MG63 (cell line): ENCODE measurements at regions not wholly inside any gene's neighbourhood (a gene's known extent, or its start where the extent isn't known, plus 50 kb on each side); places are given as distances from the start of the nearest gene placed in this dataset.
A peak's percentile ranks its signal among the peaks of the same experiment; 100 is the strongest.

Experiments
- DNase-seq: peaks from one replicate; pipeline ENCODE4 v3.0.0-alpha.2; 2020
- H3K27me3 ChIP-seq: fragments of 250-450 bp; sonication (Bioruptor Pico); 2 replicates; pipeline ENCODE4 v1.5.1; 2020; ENCODE audit warnings: mild to moderate bottlenecking, moderate library complexity
- H3K36me3 ChIP-seq: fragments of 250-450 bp; sonication (Bioruptor Pico); 2 replicates; pipeline ENCODE4 v1.5.1; 2020; ENCODE audit warnings: mild to moderate bottlenecking, moderate library complexity
- H3K4me3 ChIP-seq: fragments of 250-450 bp; sonication (Bioruptor Pico); 2 replicates; pipeline ENCODE4 v1.5.1; 2020; ENCODE audit warnings: mild to moderate bottlenecking, moderate library complexity
- H3K9me3 ChIP-seq: fragments of 250-450 bp; sonication (Bioruptor Pico); 2 replicates; pipeline ENCODE4 v1.5.1; 2020; ENCODE audit warnings: mild to moderate bottlenecking, moderate library complexity

DNA sequence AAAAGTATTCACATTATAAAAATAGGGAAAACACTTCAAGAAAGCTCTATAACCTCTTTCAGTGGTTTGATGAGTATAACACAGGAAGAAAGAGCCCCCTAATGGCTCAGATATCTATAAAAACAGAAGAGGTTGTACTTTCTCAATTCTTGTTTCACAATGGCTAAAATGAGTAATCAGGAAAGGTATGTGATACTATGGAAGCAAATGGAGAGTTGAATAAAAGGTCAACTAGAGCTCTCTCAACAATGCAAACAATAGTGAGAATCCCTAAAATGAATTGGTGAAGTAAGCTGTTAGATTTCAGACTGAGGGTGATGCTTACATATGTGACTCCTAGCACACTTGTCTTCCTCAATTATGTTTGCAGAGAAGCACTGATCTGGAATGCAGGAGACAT, 584.6 kb upstream of the CDH18 start:
- no peak for DNase-seq
- H3K4me3 ChIP-seq = no peak overlapping the region
- H3K36me3 ChIP-seq = no peaks in the 10 kb centered on the region
- no peaks in the 10 kb centered on the region for H3K9me3 ChIP-seq
- no peaks in the 10 kb centered on the region for H3K27me3 ChIP-seq

DNA sequence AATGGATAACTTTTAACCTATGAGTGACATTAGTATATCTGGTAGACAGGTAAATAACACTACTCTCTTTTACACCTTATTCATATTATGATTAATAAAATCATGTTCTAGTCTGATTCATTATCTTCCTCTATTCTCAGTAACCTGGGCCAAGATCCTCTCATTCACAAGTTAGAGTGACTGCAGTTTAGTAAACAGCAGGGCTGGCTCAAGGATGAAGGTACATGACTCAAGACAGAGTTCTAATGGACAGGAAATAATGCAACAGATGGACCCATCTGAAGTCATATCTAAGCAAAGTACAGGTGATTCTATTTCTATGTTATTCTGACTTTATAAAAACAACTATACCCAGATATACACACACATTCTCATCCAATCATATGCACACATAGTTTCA, 582.5 kb upstream of the CDH18 start:
- no peaks in the 10 kb centered on the region for H3K27me3 ChIP-seq
- DNase-seq = peak; percentile 3
- H3K36me3 ChIP-seq = no peaks in the 10 kb centered on the region
- H3K4me3 ChIP-seq = no peak overlapping the region
- H3K9me3 ChIP-seq = no peaks in the 10 kb centered on the region

DNA sequence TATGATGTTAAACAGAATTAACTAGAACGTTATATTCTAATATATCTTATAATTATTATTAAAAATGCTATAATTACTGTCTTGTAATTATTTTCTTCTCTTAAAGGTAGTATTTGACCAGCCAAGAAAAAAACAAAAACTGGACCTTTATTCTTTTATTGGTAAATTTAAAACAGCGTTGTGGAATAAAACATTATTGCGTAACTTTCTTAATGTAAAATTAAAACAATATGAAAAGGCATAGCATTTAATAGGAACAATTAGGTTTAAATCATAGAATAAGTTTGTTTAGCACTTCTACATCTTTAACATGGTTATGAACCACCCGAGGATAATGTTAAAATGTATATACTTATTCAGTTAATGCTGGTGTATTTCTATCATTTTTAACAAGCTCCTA, 574.5 kb upstream of the CDH18 start:
- DNase-seq = no peak
- no peaks in the 10 kb centered on the region for H3K9me3 ChIP-seq
- no peaks in the 10 kb centered on the region for H3K27me3 ChIP-seq
- no peak overlapping the region for H3K4me3 ChIP-seq
- H3K36me3 ChIP-seq = no peaks in the 10 kb centered on the region

DNA sequence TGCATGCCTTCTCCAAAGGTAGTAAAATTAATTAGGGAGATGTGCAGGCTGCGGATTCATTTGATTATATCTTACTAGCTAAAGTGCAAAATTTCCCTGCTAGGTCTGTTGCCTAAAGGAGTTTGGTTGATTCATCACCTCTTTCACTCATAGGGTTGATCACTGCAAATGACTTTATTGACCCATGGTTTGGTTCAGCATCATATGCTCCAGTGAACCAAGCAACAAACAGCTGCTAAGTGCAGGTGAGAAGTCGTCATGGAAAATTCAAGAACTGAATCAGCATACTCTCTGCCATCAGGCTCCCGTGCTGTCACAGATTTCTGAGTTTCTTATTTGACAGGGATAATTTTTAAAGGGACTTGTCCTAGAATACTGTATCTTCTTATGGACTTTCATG, 571.8 kb upstream of the CDH18 start:
- no peak overlapping the region for H3K4me3 ChIP-seq
- no peaks in the 10 kb centered on the region for H3K36me3 ChIP-seq
- no peaks in the 10 kb centered on the region for H3K27me3 ChIP-seq
- DNase-seq = no peak
- no peaks in the 10 kb centered on the region for H3K9me3 ChIP-seq

DNA sequence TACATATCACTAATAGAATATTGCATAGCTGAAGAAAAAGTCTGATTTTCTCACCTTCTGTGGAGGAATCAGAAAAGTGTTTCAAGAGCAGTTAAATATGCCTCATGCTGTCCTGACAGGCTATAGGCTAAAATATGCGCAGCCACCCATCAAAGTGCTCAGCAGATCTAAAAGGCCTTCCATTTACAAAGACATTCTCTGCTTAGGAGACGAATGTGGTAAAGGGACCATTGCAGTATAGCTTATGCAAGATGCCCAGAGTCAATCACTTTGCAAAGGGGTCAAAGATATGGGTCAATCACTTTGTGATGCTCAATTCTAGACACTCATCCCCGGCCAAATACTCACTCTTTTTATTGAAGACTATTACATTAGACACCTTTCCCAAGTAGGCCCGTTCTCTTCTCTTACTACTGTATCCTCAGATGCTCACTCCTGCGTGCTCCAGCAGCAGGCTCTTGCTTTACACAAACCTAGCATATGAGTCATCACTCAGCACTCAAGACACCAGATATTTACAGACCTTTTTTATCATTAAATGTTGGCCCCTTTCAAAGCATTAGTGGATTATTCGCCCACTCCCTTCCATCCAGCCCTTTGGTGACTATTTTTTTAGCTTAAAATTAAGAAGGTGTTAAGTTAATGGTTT, 568.2 kb upstream of the CDH18 start:
- Histone ChIP-seq H3K4me3 (no peak overlapping the region), H3K27me3 (no peaks in the 10 kb centered on the region), H3K9me3 (no peaks in the 10 kb centered on the region), H3K36me3 (no peaks in the 10 kb centered on the region)
- DNase-seq = peak; percentile 16

DNA sequence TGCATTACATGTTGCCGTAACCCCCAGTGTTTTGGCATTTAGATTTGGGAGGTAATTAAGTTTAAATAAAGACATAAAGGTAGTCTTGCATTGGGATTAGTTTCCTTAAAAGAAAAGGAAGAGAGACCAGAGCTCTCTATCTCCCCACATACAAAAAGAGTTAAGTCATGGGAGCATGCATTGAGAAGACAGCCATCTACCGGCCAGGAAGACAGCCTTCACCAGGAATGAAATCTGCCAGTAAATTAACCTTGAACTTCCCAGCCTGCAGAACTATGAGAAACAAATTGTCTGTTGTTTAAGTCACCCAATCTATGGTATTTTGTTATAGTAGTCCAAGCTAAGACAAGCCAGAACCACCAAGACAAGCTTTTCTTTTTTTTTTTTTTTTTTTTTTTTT, 567.0 kb upstream of the CDH18 start:
- Histone ChIP-seq H3K9me3 (0 out of 2 replicates have a peak, but pooled peaks cover 2% of the 10 kb centered on the region), H3K27me3 (no peaks in the 10 kb centered on the region), H3K36me3 (no peaks in the 10 kb centered on the region), H3K4me3 (no peak overlapping the region)
- DNase-seq = no peak

DNA sequence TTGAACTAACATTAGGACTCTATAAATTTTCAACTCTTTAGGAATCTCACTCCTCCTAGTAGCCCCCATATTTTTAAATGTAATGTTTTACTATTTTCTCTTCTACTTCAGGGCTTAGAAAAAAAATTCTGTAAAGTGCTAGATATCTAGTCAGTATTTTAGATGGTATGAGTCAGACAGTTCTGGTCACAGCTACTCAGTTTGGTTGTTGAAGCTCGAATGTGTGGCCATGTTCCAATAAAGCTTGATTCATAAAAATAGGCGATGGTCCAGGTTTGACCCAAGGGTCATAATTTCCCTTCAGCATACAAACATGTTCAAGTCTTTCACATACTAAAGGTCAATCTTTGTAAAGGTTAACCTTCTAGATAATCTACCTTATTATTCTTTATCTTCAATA, 566.0 kb upstream of the CDH18 start:
- Histone ChIP-seq H3K27me3 (no peaks in the 10 kb centered on the region), H3K36me3 (no peaks in the 10 kb centered on the region), H3K9me3 (0 out of 2 replicates have a peak, but pooled peaks cover 2% of the 10 kb centered on the region), H3K4me3 (no peak overlapping the region)
- peak; percentile 60 for DNase-seq

DNA sequence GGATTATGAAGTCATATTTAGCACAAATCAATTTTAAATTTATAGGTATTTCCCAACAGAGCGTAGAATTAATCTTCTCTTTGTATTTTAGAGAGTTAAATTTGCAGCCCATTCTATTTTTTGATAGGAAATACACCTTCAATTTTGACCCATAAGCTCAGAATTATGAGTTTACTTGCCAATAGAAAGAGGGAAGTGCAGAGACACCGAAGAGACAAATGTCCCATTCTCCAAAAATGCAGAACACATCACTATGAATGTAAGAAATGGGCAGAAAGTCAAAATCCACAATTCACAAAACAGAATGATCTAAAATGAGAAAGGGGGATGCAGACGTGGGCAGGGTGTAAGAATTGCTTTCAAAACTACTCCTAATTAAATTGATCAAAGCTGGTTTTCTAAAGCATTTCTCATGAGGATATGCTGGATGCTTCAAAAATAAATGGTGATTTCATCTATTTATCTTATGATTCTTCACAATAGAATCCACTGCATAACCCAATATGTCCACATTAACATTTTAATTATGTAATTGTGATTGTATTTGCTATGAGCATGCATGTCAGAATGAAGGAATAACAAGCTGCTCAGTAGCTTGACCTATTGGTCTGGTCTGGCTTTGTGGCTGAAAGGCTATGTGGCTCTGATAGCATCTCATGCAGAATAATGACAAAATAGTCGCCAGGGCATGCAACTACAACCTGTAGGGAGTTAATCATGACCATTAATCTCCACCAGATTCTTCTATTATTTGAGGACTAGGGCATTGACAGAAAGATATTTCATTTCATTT, 550.1 kb upstream of the CDH18 start:
- DNase-seq = no peak
- Histone ChIP-seq H3K9me3 (peaks cover 5% of the 10 kb centered on the region; the same call in 1 of the 2 replicates), H3K27me3 (no peaks in the 10 kb centered on the region), H3K4me3 (no peak overlapping the region), H3K36me3 (no peaks in the 10 kb centered on the region)

DNA sequence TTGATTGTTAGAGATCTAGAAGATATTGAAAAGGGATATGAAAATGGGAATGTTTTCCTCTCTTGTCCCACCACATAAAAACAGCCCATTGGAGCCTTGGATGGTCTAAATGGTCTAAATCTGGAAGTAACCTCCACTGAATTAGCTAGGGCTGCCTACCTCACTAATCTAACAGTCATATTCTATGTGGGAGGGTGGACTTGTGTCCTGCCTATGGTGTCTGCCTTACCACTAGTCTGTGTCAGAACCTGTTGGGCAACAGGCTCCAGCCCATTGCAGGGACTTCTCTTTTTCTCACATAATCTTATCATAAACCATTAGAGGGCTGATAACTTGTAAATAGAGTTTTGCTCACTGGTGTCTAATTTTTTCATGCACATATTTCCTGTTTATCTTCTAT, 548.8 kb upstream of the CDH18 start:
- Histone ChIP-seq H3K27me3 (no peaks in the 10 kb centered on the region), H3K4me3 (no peak overlapping the region), H3K9me3 (peaks cover 5% of the 10 kb centered on the region; the same call in 1 of the 2 replicates), H3K36me3 (no peaks in the 10 kb centered on the region)
- no peak for DNase-seq

DNA sequence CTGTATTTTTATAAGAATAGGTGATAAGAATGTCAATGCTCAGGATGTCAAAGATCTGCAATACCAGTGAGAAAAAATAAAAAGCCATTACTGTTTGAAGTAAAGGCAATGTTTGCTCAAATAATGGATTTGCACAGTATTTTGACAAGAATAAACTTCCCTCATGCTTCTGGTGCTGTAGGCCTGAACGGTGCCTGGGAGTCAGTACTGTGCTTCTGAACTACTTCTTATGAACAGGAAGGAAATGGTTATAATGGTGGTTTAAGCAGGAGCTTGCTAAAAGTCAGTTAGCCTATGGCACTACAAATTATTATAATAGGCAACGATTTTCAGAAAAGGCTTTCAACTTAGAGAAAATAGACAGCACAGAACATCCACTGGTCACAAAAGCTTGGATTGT, 548.3 kb upstream of the CDH18 start:
- peaks cover 5% of the 10 kb centered on the region; the same call in 1 of the 2 replicates for H3K9me3 ChIP-seq
- no peak for DNase-seq
- no peaks in the 10 kb centered on the region for H3K27me3 ChIP-seq
- H3K36me3 ChIP-seq = no peaks in the 10 kb centered on the region
- no peak overlapping the region for H3K4me3 ChIP-seq

DNA sequence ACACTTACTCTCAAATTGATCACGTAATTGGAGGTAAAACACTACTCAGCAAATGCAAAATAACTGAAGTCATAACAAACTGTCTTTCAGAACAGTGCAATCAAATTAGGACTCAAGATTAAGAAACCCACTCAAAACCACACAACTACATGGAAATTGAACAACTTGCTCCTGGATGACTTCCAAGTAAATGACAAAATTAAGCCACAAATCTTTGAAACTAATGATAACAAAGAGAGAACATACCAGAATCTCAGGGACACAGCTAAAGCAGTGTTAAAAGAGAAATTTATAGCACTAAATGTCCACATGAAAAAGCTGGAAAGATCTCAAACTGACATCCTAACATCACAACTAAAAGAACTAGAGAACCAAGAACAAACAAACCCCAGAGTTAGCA, 540.5 kb upstream of the CDH18 start:
- DNase-seq = no peak
- Histone ChIP-seq H3K27me3 (no peaks in the 10 kb centered on the region), H3K4me3 (no peak overlapping the region), H3K9me3 (no peaks in the 10 kb centered on the region; the same call in 1 of the 2 replicates), H3K36me3 (no peaks in the 10 kb centered on the region)

DNA sequence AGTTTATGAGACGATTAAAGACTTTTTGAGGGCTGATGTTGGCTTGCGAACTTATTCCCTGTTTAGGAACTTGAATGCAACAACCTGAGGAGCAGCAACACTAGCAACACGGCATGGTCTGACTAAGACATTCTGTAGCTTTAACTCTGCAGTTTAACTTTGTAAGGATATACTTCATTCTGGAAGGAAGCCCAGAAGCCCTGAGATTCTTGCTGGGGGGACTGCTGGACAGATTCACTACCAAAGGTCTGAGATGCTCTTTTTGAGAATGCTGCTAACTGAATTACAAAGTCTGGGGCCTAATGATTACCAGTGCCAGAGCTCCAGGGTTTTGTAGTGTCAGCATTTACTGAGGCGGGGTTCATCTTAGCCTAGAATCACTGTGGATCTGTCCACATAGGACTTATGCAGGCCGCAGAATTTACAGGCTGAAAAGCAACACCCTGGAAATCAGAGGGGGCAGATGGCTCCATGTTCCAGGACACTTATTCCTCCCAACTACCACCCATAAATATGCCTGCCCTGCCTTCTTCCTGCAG, 537.1 kb upstream of the CDH18 start:
- H3K9me3 ChIP-seq = no peaks in the 10 kb centered on the region; the same call in 1 of the 2 replicates
- no peaks in the 10 kb centered on the region for H3K36me3 ChIP-seq
- no peak overlapping the region for H3K4me3 ChIP-seq
- DNase-seq = no peak
- H3K27me3 ChIP-seq = no peaks in the 10 kb centered on the region

DNA sequence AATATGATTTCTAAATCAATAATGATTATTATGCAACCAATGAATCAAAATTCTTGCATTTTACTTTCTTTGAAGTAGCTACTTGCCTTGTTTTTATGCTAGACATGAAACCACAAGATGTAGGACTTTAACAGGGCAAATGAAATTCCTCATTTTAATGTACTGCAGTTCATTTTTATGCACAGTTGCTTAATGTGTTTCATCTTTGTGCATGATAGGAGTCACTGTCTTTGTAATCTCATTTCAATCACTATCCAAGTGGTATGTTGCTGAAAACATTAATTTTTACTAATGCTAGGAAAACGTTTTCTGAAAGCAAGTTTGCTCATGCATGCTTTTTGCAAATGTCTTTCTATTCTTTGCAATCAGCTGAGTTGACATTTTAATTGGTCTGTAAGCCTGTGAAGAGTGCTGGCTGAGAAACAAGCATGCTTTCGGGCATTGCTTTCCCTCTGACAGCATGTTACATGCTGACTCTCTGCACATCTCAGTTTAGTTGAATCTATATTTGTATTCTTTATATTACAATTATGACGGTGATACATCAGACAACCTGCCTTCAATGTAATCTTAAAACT, 535.0 kb upstream of the CDH18 start:
- no peak overlapping the region for H3K4me3 ChIP-seq

DNA sequence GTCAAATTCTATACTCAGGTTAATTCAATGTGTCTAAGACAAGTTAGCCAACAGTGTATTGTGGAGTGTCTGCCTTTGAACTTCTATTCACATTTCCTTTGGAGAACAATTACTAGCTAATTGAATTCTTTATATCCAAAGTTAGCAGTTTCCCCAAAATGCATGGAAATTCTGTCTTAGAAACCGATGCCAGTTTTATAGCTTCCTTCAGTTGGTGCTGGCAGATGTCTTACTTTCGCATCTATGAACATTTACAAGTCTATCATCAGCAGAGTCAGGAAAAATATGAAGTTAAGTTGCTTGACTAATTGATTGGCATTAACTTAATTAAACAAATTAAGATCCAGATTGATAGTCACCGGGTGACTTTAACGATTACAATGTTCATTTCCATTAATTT, 527.6 kb upstream of the CDH18 start:
- Histone ChIP-seq H3K9me3 (no peaks in the 10 kb centered on the region), H3K27me3 (no peaks in the 10 kb centered on the region), H3K36me3 (no peaks in the 10 kb centered on the region), H3K4me3 (no peak overlapping the region)
- no peak for DNase-seq

More for the DNA sequence above, 535.0 kb upstream of the CDH18 start:
- Histone ChIP-seq H3K36me3 (no peaks in the 10 kb centered on the region), H3K9me3 (no peaks in the 10 kb centered on the region; the same call in 1 of the 2 replicates), H3K27me3 (no peaks in the 10 kb centered on the region)
- DNase-seq = no peak

DNA sequence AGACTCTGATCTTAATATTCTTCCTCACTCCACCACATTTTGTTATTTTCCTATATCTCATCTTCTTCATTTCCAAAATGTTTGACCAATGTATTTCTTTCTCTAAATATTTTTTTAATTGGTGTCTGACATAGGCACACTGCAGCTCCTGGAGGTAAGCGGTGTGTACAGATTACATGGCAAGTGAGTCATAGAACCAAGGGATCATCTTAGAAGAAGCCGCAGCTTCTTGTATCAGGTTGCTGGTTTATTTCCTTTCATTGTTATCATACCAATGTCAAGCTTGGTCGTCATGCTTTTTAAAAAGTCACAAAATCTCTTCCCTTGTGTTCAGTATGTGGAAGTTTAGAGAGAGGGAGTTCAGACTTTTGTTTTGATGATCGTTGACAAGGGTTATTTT, 526.1 kb upstream of the CDH18 start:
- Histone ChIP-seq H3K4me3 (no peak overlapping the region), H3K27me3 (no peaks in the 10 kb centered on the region), H3K36me3 (no peaks in the 10 kb centered on the region), H3K9me3 (no peaks in the 10 kb centered on the region)
- DNase-seq = no peak

DNA sequence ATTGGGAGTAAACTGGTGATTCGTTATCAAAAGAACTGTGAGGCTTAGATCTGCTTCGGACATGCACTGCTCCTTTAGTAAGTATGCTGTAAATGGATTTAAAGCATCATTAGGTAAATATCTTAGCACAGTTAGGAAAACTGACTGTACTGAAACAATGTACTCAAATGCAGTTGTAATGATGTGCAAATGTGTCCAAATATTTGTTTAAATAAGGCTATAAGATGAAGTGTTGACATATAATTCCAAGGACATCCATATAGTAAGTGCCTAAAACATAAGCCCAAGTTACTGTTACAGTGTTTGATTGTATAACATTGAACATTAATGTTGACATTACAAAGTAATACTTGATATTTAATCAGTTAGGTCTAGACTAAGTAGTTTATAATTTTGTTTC, 512.5 kb upstream of the CDH18 start:
- Histone ChIP-seq H3K9me3 (no peaks in the 10 kb centered on the region), H3K27me3 (no peaks in the 10 kb centered on the region), H3K4me3 (no peak overlapping the region), H3K36me3 (no peaks in the 10 kb centered on the region)
- DNase-seq = no peak

DNA sequence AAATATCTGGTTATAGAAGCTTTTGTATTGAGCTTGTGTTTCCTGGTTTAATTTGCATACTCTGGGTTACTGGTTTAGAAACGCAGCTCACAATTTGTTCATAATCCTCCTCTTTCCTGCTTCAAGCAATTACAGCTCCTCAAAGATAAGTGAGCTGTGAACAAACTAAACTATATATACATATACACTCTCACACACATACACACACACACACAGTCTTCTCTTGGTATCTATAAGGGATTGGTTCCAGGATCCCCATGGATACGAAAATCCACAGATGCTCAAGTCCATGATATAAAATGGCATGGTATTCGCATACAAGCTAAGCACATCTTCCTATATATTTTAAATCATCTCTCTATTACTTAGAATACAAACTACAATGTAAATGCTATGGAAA, 510.9 kb upstream of the CDH18 start:
- H3K9me3 ChIP-seq = no peaks in the 10 kb centered on the region
- DNase-seq = no peak
- no peaks in the 10 kb centered on the region for H3K27me3 ChIP-seq
- no peak overlapping the region for H3K4me3 ChIP-seq
- H3K36me3 ChIP-seq = no peaks in the 10 kb centered on the region
